Transverse colon (tissue), 4 donors: ENCODE measurements at regions not wholly inside any gene's neighbourhood (a gene's known extent, or its start where the extent isn't known, plus 50 kb on each side); places are given as distances from the start of the nearest gene placed in this dataset.

Experiments
- CTCF ChIP-seq, 5 experiments: fragments of 200-600 bp in 3 of 5; fragments of 450-650 bp in 2 of 5; sonication (generic) in 3 of 5; IDR thresholded peaks; 1 replicate in 2 of 5; 2 replicates in 3 of 5; pipeline ENCODE4 v1.5.1; 2016 to 2017; ENCODE audit warnings: antibody characterized with exemption in 5 of 5, inconsistent platforms in 3 of 5, mild to moderate bottlenecking in 2 of 5, moderate library complexity in 1 of 5
- POLR2AphosphoS5 ChIP-seq, 3 donors: sonication (generic); formaldehyde crosslinking; IDR thresholded peaks; one replicate each; pipeline ENCODE4 v1.6.1; 2016; ENCODE audit warnings: antibody characterized with exemption in 3 of 3

GRCh38 chr1:30323841-30324240 lies 399.5 kb downstream of the MATN1 start:
- TF ChIP-seq POLR2AphosphoS5 (IDR thresholded peaks at IDR 0.05), result no peak
- no peak for TF ChIP-seq CTCF (IDR thresholded peaks at IDR 0.05)
